IMR-90 (cell line): ENCODE measurements at regions not wholly inside any gene's neighbourhood (a gene's known extent, or its start where the extent isn't known, plus 50 kb on each side); places are given as distances from the start of the nearest gene placed in this dataset.

Source experiments
- ATAC-seq: fragments of 200-7000 bp; cut with Tn5 transposase; 2 replicates; pipeline ENCODE4 v1.9.1; 2020; ENCODE audit warnings: low read depth, mild to moderate bottlenecking, moderate library complexity
- BruUV-seq: library from RNA; stranded (reverse); fragments of 400-500 nt; replicated peaks from 2 replicates; lab custom pipeline; 2021; lab: Mats Ljungman, UMichigan
- CTCF ChIA-PET: fragments of 300-600 bp; formaldehyde crosslinking; extraction: SDS; loops from one replicate; lab custom pipeline; 2021; ENCODE audit warnings: antibody characterized with exemption; lab: Yijun Ruan, JAX
- POLR2A ChIA-PET: fragments of 300-600 bp; sonication (Branson Sonifier 250); formaldehyde crosslinking; loops from one replicate; lab custom pipeline; 2022; ENCODE audit warnings: antibody characterized with exemption; ENCODE audit not compliant: unreplicated experiment; lab: Charles Lee
- DNase-seq: peaks from one replicate; pipeline ENCODE4 v3.0.0; 2013
- H2AFZ ChIP-seq: replicated peaks from 2 replicates; pipeline ENCODE3; 2013; ENCODE audit warnings: low read length, mild to moderate bottlenecking; ENCODE audit not compliant: poor library complexity
- H2AK5ac ChIP-seq: 2 replicates; pipeline ENCODE4 v1.6.1; 2013; ENCODE audit warnings: low read depth, low read length, inconsistent platforms
- H2AK9ac ChIP-seq: replicated peaks from 2 replicates; pipeline ENCODE3; 2013; ENCODE audit warnings: mild to moderate bottlenecking, low read depth, low read length, moderate library complexity; ENCODE audit not compliant: poor library complexity
- H2BK120ac ChIP-seq: 2 replicates; pipeline ENCODE4 v1.6.1; 2013; ENCODE audit warnings: low read depth, low read length, inconsistent platforms
- H2BK15ac ChIP-seq: 3 replicates; pipeline ENCODE4 v1.6.1; 2013; ENCODE audit warnings: low read depth, low read length, inconsistent platforms
- H2BK20ac ChIP-seq: 2 replicates; pipeline ENCODE4 v1.6.1; 2013; ENCODE audit warnings: low read depth, mild to moderate bottlenecking, inconsistent platforms, low read length, moderate library complexity
- H2BK5ac ChIP-seq: 2 replicates; pipeline ENCODE4 v1.6.1; 2013; ENCODE audit warnings: mild to moderate bottlenecking, low read depth, low read length, inconsistent platforms; ENCODE audit not compliant: poor library complexity, severe bottlenecking
- H3K14ac ChIP-seq: replicated peaks from 2 replicates; pipeline ENCODE4 v1.6.1; 2013; ENCODE audit warnings: low read depth, low read length, inconsistent platforms
- H3K18ac ChIP-seq: 2 replicates; pipeline ENCODE4 v1.6.1; 2013; ENCODE audit warnings: low read depth, low read length, control low read depth
- H3K23ac ChIP-seq: 2 replicates; pipeline ENCODE4 v1.6.1; 2013; ENCODE audit warnings: low read depth, low read length, inconsistent platforms
- H3K27ac ChIP-seq: 2 replicates; pipeline ENCODE4 v1.5.1; 2013; ENCODE audit warnings: mild to moderate bottlenecking, control low read depth, low read length; ENCODE audit not compliant: insufficient read depth
- H3K27me3 ChIP-seq: 2 replicates; pipeline ENCODE4 v1.6.1; 2013; ENCODE audit warnings: low read length; ENCODE audit not compliant: control insufficient read depth, insufficient read depth
- H3K36me3 ChIP-seq: 2 replicates; pipeline ENCODE4 v1.6.1; 2013; ENCODE audit warnings: low read length, mixed read lengths; ENCODE audit not compliant: control insufficient read depth, insufficient read depth
- H3K4ac ChIP-seq: 2 replicates; pipeline ENCODE4 v1.6.1; 2013; ENCODE audit warnings: low read depth, low read length, inconsistent platforms
- H3K4me1 ChIP-seq: 2 replicates; pipeline ENCODE4 v1.6.1; 2013; ENCODE audit warnings: low read length, mixed read lengths; ENCODE audit not compliant: control insufficient read depth, insufficient read depth
- H3K4me2 ChIP-seq: 2 replicates; pipeline ENCODE4 v1.6.1; 2013; ENCODE audit warnings: low read depth, mild to moderate bottlenecking, control low read depth, low read length, moderate library complexity
- H3K4me3 ChIP-seq: 2 replicates; pipeline ENCODE4 v1.5.1; 2013; ENCODE audit warnings: low read depth, mild to moderate bottlenecking, control low read depth, low read length, moderate library complexity; ENCODE audit not compliant: insufficient read depth
- H3K56ac ChIP-seq: 2 replicates; pipeline ENCODE4 v1.6.1; 2013; ENCODE audit warnings: low read length, inconsistent platforms; ENCODE audit not compliant: insufficient read depth; ENCODE audit errors: extremely low read depth
- H3K79me1 ChIP-seq, 2 experiments: 2 replicates each; pipeline ENCODE4 v1.6.1; 2013; ENCODE audit warnings: low read length in 2 of 2, inconsistent platforms in 1 of 2, low read depth in 1 of 2
- H3K9ac ChIP-seq: 2 replicates; pipeline ENCODE4 v1.6.1; 2013; ENCODE audit warnings: low read depth, low read length, control low read depth
- H3K9me1 ChIP-seq: 2 replicates; pipeline ENCODE4 v1.6.1; 2013; ENCODE audit warnings: low read length, inconsistent platforms; ENCODE audit not compliant: insufficient read depth
- H3K9me3 ChIP-seq: 2 replicates; pipeline ENCODE4 v1.6.1; 2013; ENCODE audit warnings: low read length; ENCODE audit not compliant: control insufficient read depth, insufficient read depth
- H4K20me1 ChIP-seq: 2 replicates; pipeline ENCODE4 v1.6.1; 2013; ENCODE audit warnings: low read length, inconsistent platforms; ENCODE audit not compliant: insufficient read depth
- H4K5ac ChIP-seq: 2 replicates; pipeline ENCODE4 v1.6.1; 2013; ENCODE audit warnings: mild to moderate bottlenecking, low read depth, low read length, control low read depth
- H4K8ac ChIP-seq, 2 experiments: 2 replicates each; pipeline ENCODE4 v1.6.1; 2013; ENCODE audit warnings: low read depth in 2 of 2, low read length in 2 of 2, control low read depth in 1 of 2, inconsistent platforms in 1 of 2
- H4K91ac ChIP-seq: 2 replicates; pipeline ENCODE4 v1.6.1; 2013; ENCODE audit warnings: low read depth, low read length, inconsistent platforms; ENCODE audit not compliant: insufficient read depth
- BHLHE40 ChIP-seq: fragments of 150-350 bp; IDR thresholded peaks from 2 replicates; pipeline ENCODE4 v1.6.1; 2016; ENCODE audit warnings: mild to moderate bottlenecking, low read depth, low read length
- FOS ChIP-seq: fragments of 150-350 bp; IDR thresholded peaks from 2 replicates; pipeline ENCODE4 v1.6.1; 2016; ENCODE audit warnings: low read depth, low read length
- WGBS, 2 experiments: methylation state at CpG; one replicate each; pipeline versions ENCODE4 v1.1.5 to v1.1.7; 2013; ENCODE audit warnings: missing lambda C conversion rate in 2 of 2; ENCODE audit not compliant: insufficient read length in 1 of 2; ENCODE audit errors: extremely low coverage in 2 of 2; 5-methylcytosine and 5-hydroxymethylcytosine counted together
- dilution Hi-C: fragments of 300-500 bp; cut with HindIII; formaldehyde crosslinking; loops from one replicate; pipeline ENCODE4 v1.14.3; 2018; ENCODE audit warnings: low sequenced_read_pairs; ENCODE audit not compliant: unreplicated experiment
- in situ Hi-C: fragments of 300-500 bp; cut with MboI; formaldehyde crosslinking; loops from 3 replicates; pipeline ENCODE4 v1.14.3; 2019; ENCODE audit warnings: low sequenced_read_pairs, inconsistent platforms, mixed read lengths
- intact Hi-C: fragments of 100-400 bp; cut with micrococcal nuclease; formaldehyde crosslinking; loops from 2 replicates; pipeline ENCODE4 v1.10.0; 2022
- TF ChIP-seq, protein P1 (sequence below): conservative IDR thresholded peaks from 2 replicates; pipeline ENCODE4 v1.5.1; 2012; ENCODE audit warnings: mild to moderate bottlenecking, low read depth, low read length, improper control_type of control experiment

- no peak overlapping the region for H3K4me2 ChIP-seq
- no peak overlapping the region for H4K91ac ChIP-seq
- no peak overlapping the region for H2BK20ac ChIP-seq
- H3K9ac ChIP-seq = no peak overlapping the region
- in situ Hi-C loops = no loop called here
- ATAC-seq (no peak), DNase-seq (no peak)
- no peak overlapping the region for H2AK5ac ChIP-seq
- no peaks in the 10 kb centered on the region; the same call in 1 of the 2 replicates for H3K9me3 ChIP-seq
- WGBS, 2 experiments = no CpG with 5 or more reads among the region's 2 CpGs
- no peak overlapping the region for H4K8ac ChIP-seq
- no peak overlapping the region for H2AFZ ChIP-seq
- no peak overlapping the region for H4K5ac ChIP-seq
- no peak overlapping the region for H3K23ac ChIP-seq
- no peak overlapping the region for H3K4me3 ChIP-seq
- no peaks in the 10 kb centered on the region for H3K9me1 ChIP-seq
- H3K56ac ChIP-seq = no peak overlapping the region
- H3K36me3 ChIP-seq = no peaks in the 10 kb centered on the region
- H3K14ac ChIP-seq = no peak overlapping the region
- no peaks in the 10 kb centered on the region for H3K4me1 ChIP-seq
- no peak overlapping the region for H2BK5ac ChIP-seq
- no peaks in the 10 kb centered on the region for H3K27me3 ChIP-seq
- TF ChIP-seq FOS (no peak), BHLHE40 (no peak)
- TF ChIP-seq, protein P1, sequence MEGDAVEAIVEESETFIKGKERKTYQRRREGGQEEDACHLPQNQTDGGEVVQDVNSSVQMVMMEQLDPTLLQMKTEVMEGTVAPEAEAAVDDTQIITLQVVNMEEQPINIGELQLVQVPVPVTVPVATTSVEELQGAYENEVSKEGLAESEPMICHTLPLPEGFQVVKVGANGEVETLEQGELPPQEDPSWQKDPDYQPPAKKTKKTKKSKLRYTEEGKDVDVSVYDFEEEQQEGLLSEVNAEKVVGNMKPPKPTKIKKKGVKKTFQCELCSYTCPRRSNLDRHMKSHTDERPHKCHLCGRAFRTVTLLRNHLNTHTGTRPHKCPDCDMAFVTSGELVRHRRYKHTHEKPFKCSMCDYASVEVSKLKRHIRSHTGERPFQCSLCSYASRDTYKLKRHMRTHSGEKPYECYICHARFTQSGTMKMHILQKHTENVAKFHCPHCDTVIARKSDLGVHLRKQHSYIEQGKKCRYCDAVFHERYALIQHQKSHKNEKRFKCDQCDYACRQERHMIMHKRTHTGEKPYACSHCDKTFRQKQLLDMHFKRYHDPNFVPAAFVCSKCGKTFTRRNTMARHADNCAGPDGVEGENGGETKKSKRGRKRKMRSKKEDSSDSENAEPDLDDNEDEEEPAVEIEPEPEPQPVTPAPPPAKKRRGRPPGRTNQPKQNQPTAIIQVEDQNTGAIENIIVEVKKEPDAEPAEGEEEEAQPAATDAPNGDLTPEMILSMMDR = no peak
- no peaks in the 10 kb centered on the region for H3K79me1 ChIP-seq
- ChIA-PET POLR2A (no interaction called here), CTCF (no interaction called here)
- no peaks in the 10 kb centered on the region for H4K20me1 ChIP-seq
- no peak overlapping the region for H3K27ac ChIP-seq
- no peak overlapping the region for H2BK120ac ChIP-seq
- H3K4ac ChIP-seq = no peak overlapping the region
- no peak overlapping the region for H3K18ac ChIP-seq
- dilution Hi-C loops = no loop called here
- no peak overlapping the region for H2AK9ac ChIP-seq
- H2BK15ac ChIP-seq = no peak overlapping the region
- intact Hi-C loops = no loop called here
- no TSS peak for BruUV-seq
Observed at GRCh38 chr4:58522765-58523382, 1412.7 kb upstream of the IGFBP7 start.
